ENCODE measurements at regions not wholly inside any gene's neighbourhood (a gene's known extent, or its start where the extent isn't known, plus 50 kb on each side); places are given as distances from the start of the nearest gene placed in this dataset.

DNA sequence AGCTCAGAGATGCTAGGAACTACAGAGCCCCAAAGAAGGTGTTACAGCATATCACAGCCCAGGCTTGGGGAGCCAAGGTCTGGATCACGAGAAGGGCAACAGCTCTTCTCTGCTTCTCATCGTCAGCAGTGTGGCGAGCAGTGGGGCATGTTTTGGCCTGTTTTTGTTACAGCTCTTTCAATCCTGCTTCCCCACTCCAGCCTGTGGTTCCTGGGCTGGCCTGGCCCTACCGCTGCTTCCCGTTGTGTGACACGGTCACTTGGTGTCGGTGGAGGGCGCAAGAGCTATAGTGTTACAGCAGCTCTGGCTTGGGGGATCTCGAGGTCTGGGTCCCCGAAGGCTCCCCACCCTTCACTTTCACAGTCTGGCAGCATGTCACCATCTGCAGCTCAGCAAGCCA lies 870.2 kb downstream of the CBLN2 start:
- H3K9me2 ChIP-seq (ENCODE audit: insufficient read depth) = no peaks in the 10 kb centered on the region
- H3K4me2 ChIP-seq (ENCODE audit: low read length) = no peak overlapping the region
- intact Hi-C loops (cut with micrococcal nuclease) = no loop called here
- no peak overlapping the region for H3K9ac ChIP-seq (ENCODE audit: low read length)
- H3K36me3 ChIP-seq (ENCODE audit: control insufficient read depth in 1 of 2, insufficient read depth in 2 of 2, low read length in 2 of 2) = no peaks in the 10 kb centered on the region
- ChIA-PET RAD21 (ENCODE audit: low non-redundant PET in 1 of 2, low total read pairs in 2 of 2, uncharacterized antibody in 2 of 2, unreplicated experiment in 2 of 2) (no interaction called here), POLR2A (no interaction called here), CTCF (no interaction called here)
- no peak overlapping the region for H3K4me3 ChIP-seq (replicated peaks in 1 of 2; ENCODE audit: low read depth in 1 of 2, low read length in 2 of 2)
- H3K27me3 ChIP-seq (ENCODE audit: insufficient read depth, low read length) = no peaks in the 10 kb centered on the region
- TF ChIP-seq, protein P1, sequence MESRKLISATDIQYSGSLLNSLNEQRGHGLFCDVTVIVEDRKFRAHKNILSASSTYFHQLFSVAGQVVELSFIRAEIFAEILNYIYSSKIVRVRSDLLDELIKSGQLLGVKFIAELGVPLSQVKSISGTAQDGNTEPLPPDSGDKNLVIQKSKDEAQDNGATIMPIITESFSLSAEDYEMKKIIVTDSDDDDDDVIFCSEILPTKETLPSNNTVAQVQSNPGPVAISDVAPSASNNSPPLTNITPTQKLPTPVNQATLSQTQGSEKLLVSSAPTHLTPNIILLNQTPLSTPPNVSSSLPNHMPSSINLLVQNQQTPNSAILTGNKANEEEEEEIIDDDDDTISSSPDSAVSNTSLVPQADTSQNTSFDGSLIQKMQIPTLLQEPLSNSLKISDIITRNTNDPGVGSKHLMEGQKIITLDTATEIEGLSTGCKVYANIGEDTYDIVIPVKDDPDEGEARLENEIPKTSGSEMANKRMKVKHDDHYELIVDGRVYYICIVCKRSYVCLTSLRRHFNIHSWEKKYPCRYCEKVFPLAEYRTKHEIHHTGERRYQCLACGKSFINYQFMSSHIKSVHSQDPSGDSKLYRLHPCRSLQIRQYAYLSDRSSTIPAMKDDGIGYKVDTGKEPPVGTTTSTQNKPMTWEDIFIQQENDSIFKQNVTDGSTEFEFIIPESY (IDR thresholded peaks at IDR 0.05; ENCODE audit: extremely low read depth, insufficient replicate concordance, low read length) = no peak
- BruUV-seq (replicated peaks) = no TSS peak
- H4K20me1 ChIP-seq (ENCODE audit: insufficient read depth) = no peaks in the 10 kb centered on the region
- H2AFZ ChIP-seq (ENCODE audit: low read depth, low read length, poor library complexity, severe bottlenecking) = no peak overlapping the region
- ATAC-seq = no peak
- no peak for DNase-seq (ENCODE audit: low read depth, low spot score)
- H3K4me1 ChIP-seq (ENCODE audit: control insufficient read depth in 1 of 2, insufficient read depth in 2 of 2, low read length in 2 of 2) = no peaks in the 10 kb centered on the region
- H3K9me3 ChIP-seq (ENCODE audit: control insufficient read depth in 1 of 2, insufficient read depth in 1 of 2, low read depth in 1 of 2, low read length in 2 of 2) = peaks cover 3 to 31% of the 10 kb centered on the region in 2 experiments; a peak in 2 of 4 replicates
- no peak overlapping the region for H3K27ac ChIP-seq (ENCODE audit: low read depth, low read length)
- no peaks in the 10 kb centered on the region for H3K79me2 ChIP-seq (ENCODE audit: insufficient read depth, low read length)

DNA sequence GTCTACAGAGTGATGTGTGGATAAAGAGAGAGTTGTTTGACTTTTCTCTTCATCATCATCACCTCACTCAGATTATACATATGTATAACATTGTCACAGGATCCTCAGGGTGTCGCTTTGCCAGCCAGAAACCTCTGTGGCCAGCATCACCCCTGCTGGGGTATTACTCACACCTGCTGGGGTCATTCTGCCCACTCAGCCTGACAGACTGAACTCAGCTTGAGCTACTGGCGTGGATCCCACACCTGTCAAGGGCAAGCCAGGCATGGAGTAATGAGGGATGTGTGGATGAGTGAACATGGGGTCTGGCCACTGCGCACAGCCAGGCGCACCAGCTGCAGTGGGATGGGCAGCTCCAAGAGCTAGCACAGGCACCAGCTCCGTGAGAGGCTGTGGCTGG lies 870.6 kb downstream of the CBLN2 start:
- no peak overlapping the region for H3K4me2 ChIP-seq (ENCODE audit: low read length)
- no peaks in the 10 kb centered on the region for H4K20me1 ChIP-seq (ENCODE audit: insufficient read depth)
- H3K4me1 ChIP-seq (ENCODE audit: control insufficient read depth in 1 of 2, insufficient read depth in 2 of 2, low read length in 2 of 2) = no peaks in the 10 kb centered on the region
- ATAC-seq (no peak), DNase-seq (ENCODE audit: low read depth, low spot score) (no peak)
- no peaks in the 10 kb centered on the region for H3K79me2 ChIP-seq (ENCODE audit: insufficient read depth, low read length)
- no peaks in the 10 kb centered on the region for H3K9me2 ChIP-seq (ENCODE audit: insufficient read depth)
- H3K36me3 ChIP-seq (ENCODE audit: control insufficient read depth in 1 of 2, insufficient read depth in 2 of 2, low read length in 2 of 2) = no peaks in the 10 kb centered on the region
- CTCF ChIA-PET = no interaction called here
- intact Hi-C loops (cut with micrococcal nuclease) = no loop called here
- H2AFZ ChIP-seq (ENCODE audit: low read depth, low read length, poor library complexity, severe bottlenecking) = no peak overlapping the region
- RAD21 ChIA-PET (ENCODE audit: low non-redundant PET in 1 of 2, low total read pairs in 2 of 2, uncharacterized antibody in 2 of 2, unreplicated experiment in 2 of 2) = no interaction called here
- POLR2A ChIA-PET = no interaction called here
- no peak overlapping the region for H3K4me3 ChIP-seq (replicated peaks in 1 of 2; ENCODE audit: low read depth in 1 of 2, low read length in 2 of 2)
- no peak overlapping the region for H3K27ac ChIP-seq (ENCODE audit: low read depth, low read length)
- TF ChIP-seq EGR1 (IDR thresholded peaks at IDR 0.05; ENCODE audit: low read depth) = no peak
- TF ChIP-seq TCF7L2 (IDR thresholded peaks at IDR 0.05; ENCODE audit: borderline replicate concordance, extremely low read depth, insufficient read depth, insufficient read length) = no peak
- no peak for TF ChIP-seq CEBPB (IDR thresholded peaks at IDR 0.05; ENCODE audit: low read depth)
- H3K9me3 ChIP-seq (ENCODE audit: control insufficient read depth in 1 of 2, insufficient read depth in 1 of 2, low read depth in 1 of 2, low read length in 2 of 2) = peaks cover 3 to 31% of the 10 kb centered on the region in 2 experiments; a peak in 2 of 4 replicates
- no TSS peak for BruUV-seq (replicated peaks)
- no peak overlapping the region for H3K9ac ChIP-seq (ENCODE audit: low read length)
- H3K27me3 ChIP-seq (ENCODE audit: insufficient read depth, low read length) = no peaks in the 10 kb centered on the region

Measured in HCT116 (cell line).